H1 (cell line): ENCODE measurements at regions not wholly inside any gene's neighbourhood (a gene's known extent, or its start where the extent isn't known, plus 50 kb on each side); places are given as distances from the start of the nearest gene placed in this dataset.

ENCODE experiments used
- CTCF ChIA-PET: fragments of 300-600 bp; sonication (Branson Sonifier 250); formaldehyde crosslinking; loops from one replicate; lab custom pipeline; 2021; ENCODE audit not compliant: partially characterized antibody; lab: Charles Lee
- POLR2A ChIA-PET: fragments of 300-600 bp; sonication (Branson Sonifier 250); formaldehyde crosslinking; loops from one replicate; lab custom pipeline; 2021; ENCODE audit warnings: inconsistent platforms; ENCODE audit not compliant: partially characterized antibody; lab: Charles Lee
- DNase-seq, 2 experiments: peaks; one replicate each; pipeline versions ENCODE4 v3.0.0 to v3.0.0-alpha.2; 2010 to 2022; ENCODE audit warnings: low spot score in 2 of 2, low read depth in 1 of 2, mixed read lengths in 1 of 2
- FAIRE-seq: peaks from 2 replicates; lab custom pipeline; 2011; peaks lifted over from hg19 to GRCh38; lab: Jason Lieb, UNC
- H2AFZ ChIP-seq: 2 replicates; pipeline ENCODE4 v1.8.1; 2012; ENCODE audit warnings: low read length, inconsistent platforms
- H2AK5ac ChIP-seq: 2 replicates; pipeline ENCODE4 v1.6.1; 2013; ENCODE audit warnings: low read depth, low read length
- H2BK120ac ChIP-seq: replicated peaks from 2 replicates; pipeline ENCODE3; 2013; ENCODE audit warnings: low read depth, low read length, inconsistent platforms
- H2BK12ac ChIP-seq: 2 replicates; pipeline ENCODE4 v1.6.1; 2013; ENCODE audit warnings: low read depth, low read length
- H2BK15ac ChIP-seq: 2 replicates; pipeline ENCODE4 v1.6.1; 2013; ENCODE audit warnings: low read length
- H2BK20ac ChIP-seq: 2 replicates; pipeline ENCODE4 v1.6.1; 2013; ENCODE audit warnings: low read length
- H2BK5ac ChIP-seq: 2 replicates; pipeline ENCODE4 v1.6.1; 2013; ENCODE audit warnings: low read depth, low read length
- H3K14ac ChIP-seq: 2 replicates; pipeline ENCODE4 v1.6.1; 2013; ENCODE audit warnings: inconsistent platforms; ENCODE audit not compliant: insufficient read length
- H3K18ac ChIP-seq: 2 replicates; pipeline ENCODE4 v1.6.1; 2013; ENCODE audit warnings: low read length; ENCODE audit errors: extremely low read depth
- H3K23ac ChIP-seq: 2 replicates; pipeline ENCODE4 v1.6.1; 2013; ENCODE audit warnings: inconsistent platforms; ENCODE audit not compliant: insufficient read length
- H3K23me2 ChIP-seq: 2 replicates; pipeline ENCODE4 v1.6.1; 2013; ENCODE audit warnings: low read depth, low read length
- H3K27ac ChIP-seq: 2 replicates; pipeline ENCODE4 v1.6.1; 2011; ENCODE audit warnings: low read depth, low read length, inconsistent platforms
- H3K27me3 ChIP-seq, 4 experiments: replicated peaks in 1 of 4; 1 replicate in 1 of 4; 2 replicates in 3 of 4; pipeline versions ENCODE4 v1.6.1 to v1.8.1; 2011 to 2013; ENCODE audit warnings: low read length in 3 of 4, mild to moderate bottlenecking in 3 of 4, inconsistent platforms in 2 of 4, mixed read lengths in 2 of 4, moderate library complexity in 1 of 4; ENCODE audit not compliant: control insufficient read depth in 3 of 4, insufficient read depth in 3 of 4; ENCODE audit errors: extremely low read depth in 1 of 4
- H3K36me3 ChIP-seq, 4 experiments: 2 replicates each; pipeline versions ENCODE4 v1.6.1 to v1.8.1; 2011 to 2013; ENCODE audit warnings: mild to moderate bottlenecking in 4 of 4, low read length in 3 of 4, moderate library complexity in 2 of 4, control low read depth in 1 of 4, inconsistent platforms in 1 of 4; ENCODE audit not compliant: insufficient read depth in 4 of 4, control insufficient read depth in 2 of 4
- H3K4ac ChIP-seq: replicated peaks from 2 replicates; pipeline ENCODE3; 2013; ENCODE audit warnings: low read length, low read depth, mixed read lengths, inconsistent platforms; ENCODE audit not compliant: insufficient read length
- H3K4me1 ChIP-seq, 4 experiments: replicated peaks in 1 of 4; 1 replicate in 1 of 4; 2 replicates in 3 of 4; pipeline versions ENCODE4 v1.6.1 to v1.8.1; 2011 to 2013; ENCODE audit warnings: low read length in 3 of 4, inconsistent platforms in 2 of 4, mixed read lengths in 1 of 4; ENCODE audit not compliant: insufficient read depth in 4 of 4, control insufficient read depth in 3 of 4
- H3K4me2 ChIP-seq, 2 experiments: 2 replicates each; pipeline versions ENCODE4 v1.6.1 to v1.8.1; 2011 to 2013; ENCODE audit warnings: low read depth in 2 of 2, low read length in 2 of 2, control low read depth in 1 of 2, inconsistent platforms in 1 of 2, mild to moderate bottlenecking in 1 of 2; ENCODE audit not compliant: insufficient read depth in 1 of 2
- H3K4me3 ChIP-seq, 4 experiments: fragments of 200-600, 300-600 bp in 1 of 4; sonication (generic), shearing (Covaris generic), sonication (Bioruptor Twin) in 1 of 4; 2 replicates each; pipeline versions ENCODE4 v1.5.1 to v1.8.1; 2011 to 2016; ENCODE audit warnings: low read length in 4 of 4, low read depth in 3 of 4, control low read depth in 2 of 4, inconsistent platforms in 2 of 4, mild to moderate bottlenecking in 2 of 4, mixed read lengths in 1 of 4, moderate library complexity in 1 of 4; ENCODE audit not compliant: insufficient read depth in 2 of 4; ENCODE audit errors: extremely low read depth in 1 of 4
- H3K56ac ChIP-seq: replicated peaks from 2 replicates; pipeline ENCODE3; 2013; ENCODE audit warnings: low read depth, mild to moderate bottlenecking, mixed read lengths, low read length, inconsistent platforms; ENCODE audit not compliant: insufficient read length
- H3K79me1 ChIP-seq: 2 replicates; pipeline ENCODE4 v1.6.1; 2013; ENCODE audit warnings: low read depth, low read length, control low read depth
- H3K79me2 ChIP-seq, 2 experiments: 2 replicates each; pipeline versions ENCODE4 v1.6.1 to v1.8.1; 2012 to 2013; ENCODE audit warnings: low read length in 2 of 2, mild to moderate bottlenecking in 2 of 2, inconsistent platforms in 1 of 2; ENCODE audit not compliant: insufficient read depth in 2 of 2, control insufficient read depth in 1 of 2
- H3K9ac ChIP-seq, 4 experiments: replicated peaks in 1 of 4; 1 replicate in 1 of 4; 2 replicates in 3 of 4; pipeline versions ENCODE4 v1.6.1 to v1.8.1; 2011 to 2013; ENCODE audit warnings: low read depth in 3 of 4, low read length in 3 of 4, control low read depth in 2 of 4, mild to moderate bottlenecking in 2 of 4, moderate library complexity in 2 of 4, inconsistent platforms in 1 of 4; ENCODE audit errors: extremely low read depth in 1 of 4
- H3K9me3 ChIP-seq, 2 experiments: 2 replicates each; pipeline versions ENCODE4 v1.6.1 to v1.8.1; 2012 to 2013; ENCODE audit warnings: mild to moderate bottlenecking in 2 of 2, moderate library complexity in 2 of 2, control low read depth in 1 of 2, inconsistent platforms in 1 of 2, low read depth in 1 of 2, low read length in 1 of 2, mixed read lengths in 1 of 2; ENCODE audit not compliant: insufficient read depth in 2 of 2
- H4K20me1 ChIP-seq, 2 experiments: replicated peaks in 1 of 2; 2 replicates each; pipeline versions ENCODE3 to v1.8.1; 2011 to 2013; ENCODE audit warnings: inconsistent platforms in 2 of 2, low read length in 2 of 2, mild to moderate bottlenecking in 1 of 2; ENCODE audit not compliant: insufficient read depth in 2 of 2, control insufficient read depth in 1 of 2
- H4K5ac ChIP-seq: 2 replicates; pipeline ENCODE4 v1.6.1; 2013; ENCODE audit warnings: low read length, low read depth, mixed read lengths, inconsistent platforms; ENCODE audit not compliant: insufficient read length
- H4K8ac ChIP-seq: 2 replicates; pipeline ENCODE4 v1.8.0; 2013; ENCODE audit warnings: mild to moderate bottlenecking, moderate library complexity, low read length, inconsistent platforms; ENCODE audit not compliant: insufficient read depth; ENCODE audit errors: extremely low read depth
- H4K91ac ChIP-seq: replicated peaks from 2 replicates; pipeline ENCODE3; 2013; ENCODE audit warnings: low read length, mixed read lengths, inconsistent platforms; ENCODE audit not compliant: insufficient read length
- BACH1 ChIP-seq: IDR thresholded peaks from 2 replicates; pipeline ENCODE4 v1.6.1; 2012; ENCODE audit warnings: low read length, improper control_type of control experiment
- BCL11A ChIP-seq, 2 experiments: IDR thresholded peaks; one replicate each; pipeline ENCODE4 v1.6.1; 2011; ENCODE audit warnings: low read depth in 2 of 2, low read length in 2 of 2, mild to moderate bottlenecking in 2 of 2
- BRCA1 ChIP-seq: IDR thresholded peaks from 2 replicates; pipeline ENCODE4 v1.6.1; 2012; ENCODE audit warnings: low read depth, low read length, improper control_type of control experiment
- CBX5 ChIP-seq: fragments of 300-800, 300-1000 bp; sonication (generic); IDR thresholded peaks from 2 replicates; pipeline ENCODE4 v1.7.1; 2016; ENCODE audit warnings: antibody characterized with exemption, low read length, low read depth
- CEBPB ChIP-seq: IDR thresholded peaks from 2 replicates; pipeline ENCODE4 v1.6.1; 2012; ENCODE audit warnings: low read depth, low read length
- E2F6 ChIP-seq: IDR thresholded peaks from 2 replicates; pipeline ENCODE4 v1.6.1; 2012; ENCODE audit warnings: inconsistent platforms
- FOSL1 ChIP-seq: IDR thresholded peaks from 2 replicates; pipeline ENCODE4 v1.6.1; 2011; ENCODE audit warnings: mild to moderate bottlenecking, low read depth, low read length, moderate library complexity; ENCODE audit not compliant: insufficient read depth
- HDAC2 ChIP-seq, 2 experiments: fragments of 300-600 bp in 1 of 2; sonication (generic) in 1 of 2; IDR thresholded peaks; 2 replicates each; pipeline ENCODE4 v1.6.1; 2011 to 2012; ENCODE audit warnings: low read depth in 2 of 2, low read length in 2 of 2, mild to moderate bottlenecking in 2 of 2, moderate library complexity in 2 of 2, borderline replicate concordance in 1 of 2, inconsistent platforms in 1 of 2
- POLR2A ChIP-seq, 2 experiments: IDR thresholded peaks; 1 replicate in 1 of 2; 2 replicates in 1 of 2; pipeline ENCODE4 v1.6.1; 2011; ENCODE audit warnings: low read depth in 2 of 2, low read length in 2 of 2, mild to moderate bottlenecking in 2 of 2; ENCODE audit errors: control extremely low read depth in 1 of 2
- POU5F1 ChIP-seq: IDR thresholded peaks from 2 replicates; pipeline ENCODE4 v1.6.1; 2011; ENCODE audit warnings: low read depth, mild to moderate bottlenecking, low read length, moderate library complexity
- SAP30 ChIP-seq: fragments of 300-600 bp; sonication (generic); IDR thresholded peaks from 2 replicates; pipeline ENCODE4 v1.7.1; 2012; ENCODE audit warnings: low read length, moderate library complexity, mild to moderate bottlenecking, inconsistent platforms; ENCODE audit not compliant: insufficient read depth, insufficient replicate concordance
- SIRT6 ChIP-seq: IDR thresholded peaks from one replicate; pipeline ENCODE4 v1.7.1; 2012; ENCODE audit warnings: low read length, inconsistent platforms
- SP4 ChIP-seq: IDR thresholded peaks from 2 replicates; pipeline ENCODE4 v1.6.1; 2012; ENCODE audit warnings: low read length, inconsistent platforms
- SRF ChIP-seq: IDR thresholded peaks from 2 replicates; pipeline ENCODE4 v1.6.1; 2011; ENCODE audit warnings: mild to moderate bottlenecking, low read depth, low read length, moderate library complexity
- ZNF274 ChIP-seq: IDR thresholded peaks from 2 replicates; pipeline ENCODE4 v1.7.0; 2012; ENCODE audit warnings: low read length, borderline replicate concordance; ENCODE audit errors: extremely low read depth
- WGBS, 2 experiments: shearing (Covaris generic) in 1 of 2; methylation state at CpG; one replicate each; pipeline versions ENCODE4 v1.1.6 to v1.1.7; 2013 to 2015; ENCODE audit warnings: low lambda C conversion rate in 2 of 2, mixed read lengths in 2 of 2, inconsistent platforms in 1 of 2, low coverage in 1 of 2, missing lambda C conversion rate in 1 of 2; ENCODE audit not compliant: insufficient replicate concordance in 2 of 2, insufficient coverage in 1 of 2, insufficient read length in 1 of 2; ENCODE audit errors: extremely low coverage in 1 of 2, missing lambda C conversion rate in 1 of 2; 5-methylcytosine and 5-hydroxymethylcytosine counted together

DNA sequence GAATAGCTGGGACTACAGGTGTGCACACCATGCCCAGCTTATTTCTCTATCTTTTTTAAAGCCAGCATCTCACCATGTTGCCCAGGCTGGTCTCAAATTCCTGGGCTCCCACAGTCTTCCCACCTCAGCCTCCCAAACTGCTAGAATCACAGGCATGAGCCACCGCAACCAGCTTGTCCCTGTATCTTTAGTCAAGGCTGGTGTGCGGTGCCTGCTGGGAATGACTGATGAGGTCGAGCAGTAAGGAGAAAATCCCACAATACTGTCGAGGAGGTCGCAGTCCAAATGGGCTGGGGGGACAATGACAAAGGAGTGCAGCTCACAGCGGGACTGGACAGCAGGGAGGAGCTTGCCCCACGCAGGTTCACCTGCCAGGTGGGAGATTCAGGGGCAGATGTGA, 50.2 kb upstream of the CALN1 start:
- Histone ChIP-seq H3K79me2 (no peaks in the 10 kb centered on the region), H2AK5ac (no peak overlapping the region), H3K36me3 (no peaks in the 10 kb centered on the region), H4K91ac (no peak overlapping the region), H4K5ac (no peak overlapping the region), H4K20me1 (no peaks in the 10 kb centered on the region), H3K9me3 (no peaks in the 10 kb centered on the region), H2AFZ (no peak overlapping the region), H3K56ac (no peak overlapping the region), H3K9ac (no peak overlapping the region), H3K27ac (no peak overlapping the region), H2BK20ac (no peak overlapping the region), H3K4me1 (no peaks in the 10 kb centered on the region), H2BK15ac (no peak overlapping the region), H3K18ac (0 out of 2 replicates have a peak overlapping the region, but pooled peaks have one; percentile 60), H2BK120ac (no peak overlapping the region), H3K4me3 (no peak overlapping the region), H3K27me3 (no peaks in the 10 kb centered on the region), H3K79me1 (no peaks in the 10 kb centered on the region), H3K14ac (no peak overlapping the region), H4K8ac (no peak overlapping the region), H3K23me2 (no peaks in the 10 kb centered on the region), H3K4me2 (no peak overlapping the region), H3K4ac (no peak overlapping the region), H2BK12ac (peak overlapping the region; percentile 50; the same call in 1 of the 2 replicates), H3K23ac (no peak overlapping the region), H2BK5ac (no peak overlapping the region)
- CTCF ChIA-PET = interaction anchor here (0.6 to 0.9 kb wide), 3 partner anchors 9 to 15 kb away, joined by 3 read pairs; no protein-coding TSS in a partner anchor
- FAIRE-seq (no peak), DNase-seq (no peak)
- POLR2A ChIA-PET = no interaction called here
- 85% methylated on average over 7 of the region's 7 CpGs; no CpG with 5 or more reads in 1 of the 2 experiments for WGBS, 2 experiments
- TF ChIP-seq BACH1 = no peak
- TF ChIP-seq SIRT6 = no peak
- no peak for TF ChIP-seq POLR2A (IDR thresholded peaks at IDR 0.05; ENCODE audit: control extremely low read depth in 1 of 2, low read depth in 2 of 2, low read length in 2 of 2)
- no peak for TF ChIP-seq CBX5
- TF ChIP-seq HDAC2 (IDR thresholded peaks at IDR 0.05; ENCODE audit: borderline replicate concordance in 1 of 2, low read depth in 2 of 2, low read length in 2 of 2) = no peak
- TF ChIP-seq BRCA1 = no peak
- TF ChIP-seq SP4 = no peak
- no peak for TF ChIP-seq SRF
- no peak for TF ChIP-seq FOSL1
- no peak for TF ChIP-seq CEBPB
- no peak for TF ChIP-seq SAP30
- TF ChIP-seq ZNF274 = no peak
- TF ChIP-seq POU5F1 = no peak
- TF ChIP-seq BCL11A (IDR thresholded peaks at IDR 0.05; ENCODE audit: low read depth in 2 of 2, low read length in 2 of 2) = no peak
- TF ChIP-seq E2F6 = no peak
